ENCODE measurements at regions not wholly inside any gene's neighbourhood (a gene's known extent, or its start where the extent isn't known, plus 50 kb on each side); places are given as distances from the start of the nearest gene placed in this dataset.

DNA sequence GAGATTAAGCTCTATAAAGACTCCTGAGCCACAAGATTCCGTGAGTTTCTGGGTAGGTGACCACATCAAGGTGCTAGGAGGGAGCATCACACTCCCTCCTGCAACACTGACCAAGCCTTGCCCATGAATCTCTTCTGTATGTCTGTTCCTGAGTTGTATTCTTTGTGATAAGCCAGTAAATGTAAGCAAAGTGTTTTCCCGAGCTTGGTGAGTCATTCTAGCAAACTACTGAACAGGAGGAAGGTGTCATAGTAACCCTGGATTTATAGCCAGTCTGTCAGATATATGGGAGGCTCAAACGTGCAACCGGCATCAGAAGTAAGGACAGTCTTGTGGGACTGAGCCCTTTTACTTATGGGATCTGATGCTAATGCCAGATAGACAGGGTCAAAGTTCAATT lies 346.1 kb upstream of the KYNU start:
- H3K36me3 Mint-ChIP-seq (ENCODE audit: insufficient read depth, unreplicated experiment) = no peaks in the 10 kb centered on the region
- intact Hi-C loops (cut with micrococcal nuclease) = no loop called here
- ChIA-PET CTCF (interaction anchor here (0.8 kb wide), 1 partner anchor 406 kb away, joined by 3 read pairs; no protein-coding TSS in a partner anchor), POLR2A (no interaction called here)
- TF ChIP-seq CTCF (IDR thresholded peaks at IDR 0.05; ENCODE audit: unreplicated experiment) = no peak
- no peak for DNase-seq (ENCODE audit: unreplicated experiment)
- no peaks in the 10 kb centered on the region for H3K4me1 Mint-ChIP-seq (ENCODE audit: insufficient read depth, unreplicated experiment)
- H3K4me3 Mint-ChIP-seq (ENCODE audit: unreplicated experiment) = no peak overlapping the region
- H3K27ac Mint-ChIP-seq (ENCODE audit: low read depth, unreplicated experiment) = no peak overlapping the region
- H3K9me3 Mint-ChIP-seq (ENCODE audit: unreplicated experiment) = no peaks in the 10 kb centered on the region
- H3K27me3 Mint-ChIP-seq (ENCODE audit: insufficient read depth, unreplicated experiment) = peaks cover 57% of the 10 kb centered on the region
- BruUV-seq (replicated peaks) = no TSS peak

DNA sequence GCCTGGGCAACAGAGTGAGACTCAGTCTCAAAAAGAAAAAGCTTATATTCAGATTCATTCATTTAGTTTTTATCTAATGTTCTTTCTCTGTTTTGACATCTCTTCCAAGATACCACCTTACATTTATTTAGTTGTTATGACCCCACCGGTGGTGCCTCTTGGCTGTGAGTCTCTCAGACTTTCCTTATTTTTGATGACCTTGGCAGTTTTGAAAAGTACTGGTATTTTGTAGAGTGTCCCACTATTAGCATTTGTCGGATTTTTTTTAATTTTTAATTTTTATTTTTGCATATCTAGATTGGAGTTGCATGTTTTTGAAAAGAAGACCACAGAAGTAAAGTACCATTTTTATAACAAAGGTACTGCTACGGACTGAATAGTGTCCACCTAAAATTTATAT lies 351.7 kb upstream of the KYNU start:
- no TSS peak for BruUV-seq (replicated peaks)
- intact Hi-C loops (cut with micrococcal nuclease) = no loop called here
- no peak overlapping the region for H3K4me3 Mint-ChIP-seq (ENCODE audit: unreplicated experiment)
- no peak overlapping the region for H3K27ac Mint-ChIP-seq (ENCODE audit: low read depth, unreplicated experiment)
- H3K27me3 Mint-ChIP-seq (ENCODE audit: insufficient read depth, unreplicated experiment) = peaks cover 76% of the 10 kb centered on the region
- ChIA-PET CTCF (no interaction called here), POLR2A (no interaction called here)
- no peak for TF ChIP-seq CTCF (IDR thresholded peaks at IDR 0.05; ENCODE audit: unreplicated experiment)
- DNase-seq (ENCODE audit: unreplicated experiment) = no peak
- no peaks in the 10 kb centered on the region for H3K9me3 Mint-ChIP-seq (ENCODE audit: unreplicated experiment)
- H3K4me1 Mint-ChIP-seq (ENCODE audit: insufficient read depth, unreplicated experiment) = no peaks in the 10 kb centered on the region
- no peaks in the 10 kb centered on the region for H3K36me3 Mint-ChIP-seq (ENCODE audit: insufficient read depth, unreplicated experiment)

GRCh38 chr2:142521492-142521891 lies 356.0 kb upstream of the KYNU start:
- no peak for TF ChIP-seq CTCF (IDR thresholded peaks at IDR 0.05; ENCODE audit: unreplicated experiment)
- DNase-seq (ENCODE audit: unreplicated experiment) = no peak
- no peaks in the 10 kb centered on the region for H3K36me3 Mint-ChIP-seq (ENCODE audit: insufficient read depth, unreplicated experiment)
- POLR2A ChIA-PET = no interaction called here
- intact Hi-C loops (cut with micrococcal nuclease) = no loop called here
- H3K4me3 Mint-ChIP-seq (ENCODE audit: unreplicated experiment) = no peak overlapping the region
- peaks cover 82% of the 10 kb centered on the region for H3K27me3 Mint-ChIP-seq (ENCODE audit: insufficient read depth, unreplicated experiment)
- CTCF ChIA-PET = no interaction called here
- H3K9me3 Mint-ChIP-seq (ENCODE audit: unreplicated experiment) = no peaks in the 10 kb centered on the region
- H3K27ac Mint-ChIP-seq (ENCODE audit: low read depth, unreplicated experiment) = no peak overlapping the region
- H3K4me1 Mint-ChIP-seq (ENCODE audit: insufficient read depth, unreplicated experiment) = no peaks in the 10 kb centered on the region
- BruUV-seq (replicated peaks) = no TSS peak

DNA sequence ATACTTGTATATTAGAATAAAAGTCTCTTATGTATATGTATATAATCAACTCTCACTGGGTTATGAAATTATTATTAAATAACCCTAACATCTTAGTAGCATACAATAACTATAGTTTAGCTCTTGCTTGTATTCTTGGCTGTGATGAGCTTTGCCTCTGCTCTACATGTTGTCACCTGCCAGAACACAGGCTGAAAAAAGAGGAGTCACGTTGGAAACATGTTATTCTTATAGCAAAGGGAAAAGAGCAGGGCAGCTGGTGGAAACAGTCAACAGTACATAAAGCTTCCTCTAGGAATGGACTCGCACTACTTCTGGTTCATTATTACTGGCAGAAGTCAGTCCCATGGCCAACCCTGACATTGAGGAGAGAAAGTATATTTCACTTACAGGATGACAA lies 362.0 kb upstream of the KYNU start:
- DNase-seq (ENCODE audit: unreplicated experiment) = no peak
- no TSS peak for BruUV-seq (replicated peaks)
- POLR2A ChIA-PET = interaction anchor here (0.6 kb wide), 1 partner anchor 119 kb away, joined by 3 read pairs; no protein-coding TSS in a partner anchor
- TF ChIP-seq CTCF (IDR thresholded peaks at IDR 0.05; ENCODE audit: unreplicated experiment) = no peak
- Mint-ChIP-seq H3K27me3 (ENCODE audit: insufficient read depth, unreplicated experiment) (peaks cover 73% of the 10 kb centered on the region), H3K27ac (ENCODE audit: low read depth, unreplicated experiment) (no peak overlapping the region), H3K4me1 (ENCODE audit: insufficient read depth, unreplicated experiment) (no peaks in the 10 kb centered on the region), H3K4me3 (ENCODE audit: unreplicated experiment) (no peak overlapping the region), H3K9me3 (ENCODE audit: unreplicated experiment) (no peaks in the 10 kb centered on the region), H3K36me3 (ENCODE audit: insufficient read depth, unreplicated experiment) (no peaks in the 10 kb centered on the region)
- CTCF ChIA-PET = interaction anchor here (0.8 kb wide), 1 partner anchor 930 kb away, joined by 3 read pairs; no protein-coding TSS in a partner anchor
- intact Hi-C loops (cut with micrococcal nuclease) = loop anchor here (5.0 kb wide), 1 partner anchor 42 kb away; no protein-coding TSS in a partner anchor

Data from MCF 10A (cell line).